NCI-H748 (cell line): ENCODE measurements at regions not wholly inside any gene's neighbourhood (a gene's known extent, or its start where the extent isn't known, plus 50 kb on each side); places are given as distances from the start of the nearest gene placed in this dataset.

Source experiments
- DNase-seq: peaks from one replicate; lab custom pipeline; 2025; ENCODE audit not compliant: unreplicated experiment; lab: John Stamatoyannopoulos, UW

GRCh38 chr2:12795851-12796250, 79.1 kb downstream of the TRIB2 start:
- DNase-seq = no peak

DNA sequence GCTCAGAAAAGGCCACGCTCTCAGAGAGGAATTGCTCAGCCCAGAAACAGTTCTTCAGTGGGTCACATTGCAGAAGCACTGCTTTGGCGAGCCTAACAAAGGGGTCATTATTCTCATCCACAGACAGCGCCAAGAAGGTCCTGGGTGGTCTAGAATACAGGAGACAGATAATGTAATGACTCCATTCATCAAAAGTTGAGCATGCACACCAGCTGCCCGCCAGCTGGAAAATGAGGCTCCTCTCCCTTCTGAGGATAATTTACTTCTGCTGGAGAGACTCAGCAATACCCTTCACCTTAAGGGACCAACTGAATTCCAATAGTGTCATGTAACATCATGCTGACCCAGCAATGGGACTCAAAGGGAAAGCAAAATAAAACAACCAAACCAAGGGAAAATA, 79.9 kb downstream of the TRIB2 start:
- peak; percentile 13 for DNase-seq

GRCh38 chr2:12797815-12798214, 81.1 kb downstream of the TRIB2 start:
- no peak for DNase-seq

GRCh38 chr2:12803607-12804006, 86.9 kb downstream of the TRIB2 start:
- DNase-seq = no peak

- no peak for DNase-seq
These were observed 87.5 kb downstream of the TRIB2 start for GRCh38 chr2:12804091-12804856.

GRCh38 chr2:12805033-12805432, 88.3 kb downstream of the TRIB2 start:
- DNase-seq = no peak

DNA sequence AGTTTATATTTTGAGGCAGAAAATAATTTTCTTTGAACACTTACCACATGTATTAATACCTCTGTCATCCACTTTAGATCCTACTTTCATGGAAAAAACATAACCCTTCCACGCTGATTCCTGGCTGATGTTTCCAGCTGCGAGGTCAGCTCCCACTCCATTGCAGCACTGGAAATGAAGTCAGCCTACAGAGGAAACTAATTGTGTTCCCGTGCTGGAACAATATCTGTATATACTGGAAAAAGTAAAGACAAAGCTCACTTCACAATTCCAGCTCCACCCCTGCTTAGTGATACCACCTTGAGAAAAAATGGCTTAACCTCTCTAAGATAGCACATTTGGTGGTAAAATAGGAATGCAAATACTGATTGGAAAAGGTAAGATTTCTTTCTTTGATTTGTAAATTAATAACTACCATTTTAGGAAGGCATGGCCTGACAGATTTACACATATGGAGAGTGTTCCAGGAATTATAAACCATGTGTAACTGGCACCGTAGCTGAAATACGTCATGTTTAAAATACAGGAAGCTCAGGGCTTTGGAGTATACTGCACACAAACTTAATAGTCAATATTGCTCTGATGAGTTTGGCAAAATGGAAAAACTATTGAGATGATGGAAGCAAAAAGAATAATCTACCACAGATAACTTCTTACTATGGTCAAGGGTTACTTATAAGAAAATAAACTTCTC, 90.0 kb downstream of the TRIB2 start:
- DNase-seq = no peak

DNA sequence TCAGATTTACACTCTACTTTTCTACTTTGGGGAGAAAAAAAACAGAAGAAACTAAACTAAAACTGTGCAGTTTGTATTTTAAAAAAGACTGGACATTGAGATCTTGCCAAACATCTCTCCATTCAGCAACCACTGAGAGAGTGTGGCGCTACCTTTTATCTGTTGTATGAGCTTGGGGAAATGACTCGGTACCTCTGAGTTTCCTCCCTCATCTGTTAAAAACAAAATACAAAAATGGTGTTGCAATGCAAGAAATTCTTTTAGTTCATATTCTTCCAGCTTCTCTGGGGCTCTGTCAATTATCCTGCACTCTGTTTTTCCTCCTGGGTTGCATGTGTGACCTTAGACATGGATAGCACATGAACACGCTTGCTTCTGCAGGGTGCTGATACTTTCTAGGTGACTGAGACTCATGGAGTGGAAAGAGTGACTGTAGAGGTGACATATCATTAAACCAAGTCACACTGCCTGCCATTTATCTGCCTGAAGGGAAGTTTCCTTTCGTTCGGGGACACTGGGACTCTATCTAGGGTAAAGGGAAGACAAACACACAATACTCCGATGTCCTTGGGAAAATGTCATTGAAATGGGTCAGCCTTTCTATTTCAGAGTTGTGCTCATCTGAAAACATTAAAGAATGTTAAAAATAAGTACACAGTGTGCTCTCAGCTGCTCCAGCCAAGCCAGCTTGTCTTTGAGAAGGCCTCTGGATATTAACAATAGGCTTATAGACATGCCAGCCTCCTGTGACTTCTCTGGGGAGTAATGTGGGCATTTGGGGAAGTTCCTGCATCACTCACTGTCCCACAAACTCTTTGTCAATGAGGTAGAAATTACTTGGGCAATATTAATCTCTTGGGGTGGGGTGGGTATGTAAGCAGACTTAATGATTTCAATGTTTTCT, 91.4 kb downstream of the TRIB2 start:
- DNase-seq = no peak

DNA sequence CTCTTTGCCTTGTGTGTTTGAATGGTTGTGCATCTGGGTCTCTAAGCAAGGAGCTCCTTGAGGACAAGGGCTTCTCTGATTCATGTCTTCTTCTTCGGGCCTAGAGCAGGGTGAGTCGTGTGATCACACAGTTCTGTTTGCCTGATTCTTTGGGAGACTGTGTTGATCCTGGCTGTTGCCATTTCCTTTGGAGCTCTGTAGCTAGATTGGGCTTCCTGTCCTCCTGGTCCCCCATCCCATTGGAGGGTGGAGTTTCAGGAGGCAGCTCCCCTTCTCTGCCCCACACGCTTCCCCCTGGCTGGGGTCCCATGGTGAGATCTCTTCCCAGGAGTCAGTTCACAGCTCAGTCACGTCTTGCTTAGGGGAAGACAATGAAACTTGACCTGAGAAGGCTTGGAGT, 92.8 kb downstream of the TRIB2 start:
- no peak for DNase-seq

- DNase-seq = no peak
These were observed 95.2 kb downstream of the TRIB2 start for GRCh38 chr2:12811916-12812315.

- no peak for DNase-seq
These were observed 96.4 kb downstream of the TRIB2 start for GRCh38 chr2:12813166-12813565.

- no peak for DNase-seq
These were observed 99.9 kb downstream of the TRIB2 start for GRCh38 chr2:12816379-12817306.

- no peak for DNase-seq
These were observed 101.1 kb downstream of the TRIB2 start for GRCh38 chr2:12817870-12818269.

DNA sequence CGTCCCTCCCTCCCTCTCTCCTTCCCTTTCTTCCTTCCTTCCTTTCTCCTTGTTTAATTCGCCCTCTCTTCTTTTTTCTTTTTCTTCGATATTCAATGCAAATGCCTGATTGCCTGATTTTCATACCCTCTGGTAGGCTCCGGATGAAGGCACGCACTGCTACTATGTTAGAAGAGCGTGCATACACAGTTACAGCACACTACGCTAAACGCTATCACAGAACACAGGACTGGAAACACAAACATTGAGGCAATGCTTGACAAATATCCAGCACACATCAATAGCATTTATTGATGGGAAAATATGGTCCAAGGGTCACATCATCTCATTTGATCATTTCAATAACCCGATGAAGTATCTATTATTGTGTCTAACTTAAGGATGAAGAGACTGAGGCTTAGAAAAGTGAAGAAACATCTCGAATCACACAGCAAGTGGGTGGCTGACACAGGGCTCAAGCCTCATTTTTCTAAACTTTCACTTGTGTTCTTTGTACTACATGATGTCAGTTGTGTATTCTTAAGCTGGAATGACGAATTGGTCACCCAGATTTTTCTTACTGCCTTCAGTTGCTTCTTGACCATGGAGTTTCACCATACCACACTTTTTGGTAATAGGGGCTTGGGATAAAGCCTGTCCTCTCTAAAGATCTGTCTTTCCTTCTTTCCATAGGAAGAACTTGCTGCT, 101.8 kb downstream of the TRIB2 start:
- no peak for DNase-seq

DNA sequence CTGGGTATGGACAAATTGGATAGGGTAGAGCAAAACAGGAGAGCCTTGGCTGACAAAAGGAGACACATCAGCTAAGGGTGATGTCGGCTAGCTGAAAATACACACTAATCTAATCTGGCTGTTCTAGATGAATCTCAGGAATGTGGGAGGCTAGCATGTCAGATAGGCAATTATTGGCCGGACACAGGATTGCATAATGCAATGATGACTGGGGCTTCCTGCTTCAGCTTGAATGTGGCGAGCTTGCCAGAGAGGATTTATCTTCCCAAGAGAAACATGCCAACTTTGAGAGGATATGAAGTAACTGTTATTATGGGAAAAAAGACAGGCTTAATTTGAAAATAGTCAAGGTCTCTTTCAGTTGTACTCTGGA, 102.4 kb downstream of the TRIB2 start:
- no peak for DNase-seq

DNA sequence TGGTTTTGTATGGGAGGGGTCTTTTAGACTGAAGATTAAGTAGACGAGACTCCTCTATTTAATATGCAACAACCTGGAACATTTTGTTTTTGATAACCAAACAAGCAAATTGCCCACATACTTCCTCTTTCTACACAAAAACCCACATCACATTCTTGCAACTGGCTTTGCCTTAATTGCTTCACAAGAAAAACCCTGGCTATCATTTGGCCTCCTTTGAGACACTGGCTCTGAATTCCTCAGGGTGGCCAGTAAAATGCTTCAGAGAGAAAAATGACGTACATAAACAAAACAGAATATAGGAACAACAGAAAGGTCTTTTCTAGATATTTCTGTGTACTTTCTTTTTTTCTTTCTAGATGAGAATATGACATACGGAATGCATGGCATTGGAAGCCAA, 103.0 kb downstream of the TRIB2 start:
- DNase-seq = no peak

DNA sequence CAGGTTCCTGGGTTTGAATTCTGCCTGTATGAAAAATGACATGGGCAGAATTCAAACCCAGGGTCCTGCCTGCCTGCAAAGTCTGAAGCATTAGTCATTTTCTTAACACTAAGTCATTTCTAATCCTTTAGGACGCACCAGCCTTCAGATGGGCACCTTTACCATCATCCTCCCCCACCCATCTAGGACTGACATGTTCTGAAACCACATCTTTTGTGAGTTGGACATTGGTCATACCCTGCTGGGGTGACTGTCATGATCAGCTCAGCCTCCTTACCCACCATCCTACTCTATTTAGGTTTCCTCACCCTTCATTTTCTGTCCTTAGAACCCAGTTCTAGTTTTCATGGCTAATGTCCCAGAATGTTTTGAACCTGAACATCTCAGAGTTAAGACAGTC, 104.9 kb downstream of the TRIB2 start:
- no peak for DNase-seq

GRCh38 chr2:12824351-12824777, 107.6 kb downstream of the TRIB2 start:
- DNase-seq = no peak

GRCh38 chr2:12824778-12825379, 108.1 kb downstream of the TRIB2 start:
- no peak for DNase-seq

- no peak for DNase-seq
These were observed 110.0 kb downstream of the TRIB2 start for GRCh38 chr2:12826781-12827180.
